ENCODE measurements at regions not wholly inside any gene's neighbourhood (a gene's known extent, or its start where the extent isn't known, plus 50 kb on each side); places are given as distances from the start of the nearest gene placed in this dataset.

- no peak for TF ChIP-seq CTCF (IDR thresholded peaks at IDR 0.05; ENCODE audit: low read depth, low read length)
- ChIA-PET POLR2A (no interaction called here), CTCF (no interaction called here)
- Histone ChIP-seq H3K9me3 (ENCODE audit: control insufficient read depth, insufficient read depth, low read length) (no peaks in the 10 kb centered on the region), H3K27me3 (ENCODE audit: control insufficient read depth, insufficient read depth, low read length) (no peaks in the 10 kb centered on the region), H3K27ac (ENCODE audit: low read depth, low read length) (no peak overlapping the region), H3K4me3 (ENCODE audit: low read depth, low read length) (no peak overlapping the region)
- no peak for DNase-seq (ENCODE audit: low read depth, low spot score)
These were observed 291.1 kb downstream of the DIO2 start for GRCh38 chr14:79920180-79920692.

Data from AG04450 (cell line).